Transverse colon (tissue), 3 donors: ENCODE measurements at regions not wholly inside any gene's neighbourhood (a gene's known extent, or its start where the extent isn't known, plus 50 kb on each side); places are given as distances from the start of the nearest gene placed in this dataset.

Experiments
- CTCF ChIP-seq, 5 experiments: fragments of 200-600 bp in 3 of 5; fragments of 450-650 bp in 2 of 5; sonication (generic) in 3 of 5; IDR thresholded peaks; 1 replicate in 2 of 5; 2 replicates in 3 of 5; pipeline ENCODE4 v1.5.1; 2016 to 2017; ENCODE audit warnings: antibody characterized with exemption in 5 of 5, inconsistent platforms in 3 of 5, mild to moderate bottlenecking in 2 of 5, moderate library complexity in 1 of 5
- EP300 ChIP-seq: sonication (generic); formaldehyde crosslinking; IDR thresholded peaks from one replicate; pipeline ENCODE4 v1.6.1; 2017; ENCODE audit warnings: antibody characterized with exemption, low read depth
- POLR2A ChIP-seq: fragments of 450-650 bp; IDR thresholded peaks from one replicate; pipeline ENCODE4 v1.6.1; 2016; ENCODE audit warnings: antibody characterized with exemption, mild to moderate bottlenecking, moderate library complexity

- TF ChIP-seq CTCF (IDR thresholded peaks at IDR 0.05) (no peak), POLR2A (no peak), EP300 (no peak)
Observed at GRCh38 chr1:115477071-115477470, 139.0 kb upstream of the NGF start.
